ENCODE measurements at regions not wholly inside any gene's neighbourhood (a gene's known extent, or its start where the extent isn't known, plus 50 kb on each side); places are given as distances from the start of the nearest gene placed in this dataset.

DNA sequence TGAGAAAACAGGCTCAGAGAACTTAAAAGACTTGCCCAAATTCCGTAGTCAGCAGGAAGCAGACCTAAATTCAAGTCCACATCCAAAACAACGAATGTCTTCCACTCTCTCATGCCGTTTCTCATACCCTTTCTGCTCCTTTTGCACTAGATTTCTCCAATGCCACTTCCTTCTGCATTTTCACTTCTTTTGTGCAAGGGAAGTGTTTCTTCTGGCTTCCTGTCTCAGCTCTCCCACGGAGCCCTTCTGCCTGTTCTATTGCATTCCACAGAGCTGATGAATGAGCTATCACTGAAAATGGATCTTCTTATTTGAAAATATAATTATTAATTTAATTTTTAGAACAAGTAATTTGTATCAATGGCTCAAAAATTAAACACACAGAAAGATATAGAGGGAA, 56.1 kb upstream of the STK24 start:
- TF ChIP-seq, protein P1, sequence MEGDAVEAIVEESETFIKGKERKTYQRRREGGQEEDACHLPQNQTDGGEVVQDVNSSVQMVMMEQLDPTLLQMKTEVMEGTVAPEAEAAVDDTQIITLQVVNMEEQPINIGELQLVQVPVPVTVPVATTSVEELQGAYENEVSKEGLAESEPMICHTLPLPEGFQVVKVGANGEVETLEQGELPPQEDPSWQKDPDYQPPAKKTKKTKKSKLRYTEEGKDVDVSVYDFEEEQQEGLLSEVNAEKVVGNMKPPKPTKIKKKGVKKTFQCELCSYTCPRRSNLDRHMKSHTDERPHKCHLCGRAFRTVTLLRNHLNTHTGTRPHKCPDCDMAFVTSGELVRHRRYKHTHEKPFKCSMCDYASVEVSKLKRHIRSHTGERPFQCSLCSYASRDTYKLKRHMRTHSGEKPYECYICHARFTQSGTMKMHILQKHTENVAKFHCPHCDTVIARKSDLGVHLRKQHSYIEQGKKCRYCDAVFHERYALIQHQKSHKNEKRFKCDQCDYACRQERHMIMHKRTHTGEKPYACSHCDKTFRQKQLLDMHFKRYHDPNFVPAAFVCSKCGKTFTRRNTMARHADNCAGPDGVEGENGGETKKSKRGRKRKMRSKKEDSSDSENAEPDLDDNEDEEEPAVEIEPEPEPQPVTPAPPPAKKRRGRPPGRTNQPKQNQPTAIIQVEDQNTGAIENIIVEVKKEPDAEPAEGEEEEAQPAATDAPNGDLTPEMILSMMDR (IDR thresholded peaks at IDR 0.05), result no peak
- TF ChIP-seq EP300 (IDR thresholded peaks at IDR 0.05) (no peak), POLR2A (IDR thresholded peaks at IDR 0.05) (no peak), POLR2AphosphoS5 (IDR thresholded peaks at IDR 0.05) (no peak)
- Histone ChIP-seq H3K36me3 (no peaks in the 10 kb centered on the region), H3K4me1 (no peaks in the 10 kb centered on the region), H3K9me3 (no peaks in the 10 kb centered on the region), H3K27ac (no peak overlapping the region), H3K4me3 (no peak overlapping the region), H3K27me3 (no peaks in the 10 kb centered on the region)
- no peak for DNase-seq
- 57 to 67% (median 62%) methylated on average over 4 of the region's 4 CpGs for WGBS, 5 donors
- intact Hi-C loops (cut with DNase I; ENCODE audit: low total_unique reads), result no loop called here

DNA sequence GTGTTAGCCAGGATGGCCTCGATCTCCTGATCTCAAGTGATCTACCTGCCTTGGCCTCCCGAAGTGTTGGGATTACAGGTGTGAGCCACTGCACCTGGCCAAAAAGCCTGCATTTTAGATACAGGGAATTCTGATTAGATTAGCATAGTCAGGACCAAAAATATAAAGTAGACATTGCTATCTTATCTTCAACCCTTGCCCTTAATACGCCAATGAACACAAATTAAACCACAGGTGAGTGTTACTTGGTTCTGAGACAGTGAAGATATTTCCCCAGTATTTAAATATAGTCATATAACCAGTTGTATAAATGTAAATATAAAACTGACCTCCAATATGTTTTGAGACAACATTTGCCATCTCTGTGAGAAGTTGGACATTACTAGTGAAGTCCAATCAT, 52.1 kb upstream of the STK24 start:
- Histone ChIP-seq H3K4me3 (no peak overlapping the region), H3K27ac (no peak overlapping the region), H3K9me3 (no peaks in the 10 kb centered on the region), H3K27me3 (no peaks in the 10 kb centered on the region), H3K36me3 (no peaks in the 10 kb centered on the region), H3K4me1 (peaks cover 0 to 13% (median 5%) of the 10 kb centered on the region in 4 donors)
- no peak for DNase-seq
- intact Hi-C loops (cut with DNase I; ENCODE audit: low total_unique reads), result no loop called here
- TF ChIP-seq, protein P1 (IDR thresholded peaks at IDR 0.05), result no peak
- peak in 2 of 3 donors; percentile 51 to 55 for TF ChIP-seq POLR2AphosphoS5 (IDR thresholded peaks at IDR 0.05)
- WGBS, 5 donors, result 31 to 64% (median 38%) methylated on average over 3 of the region's 3 CpGs
